ENCODE measurements at regions not wholly inside any gene's neighbourhood (a gene's known extent, or its start where the extent isn't known, plus 50 kb on each side); places are given as distances from the start of the nearest gene placed in this dataset.
A peak's percentile ranks its signal among the peaks of the same experiment; 100 is the strongest.

DNA sequence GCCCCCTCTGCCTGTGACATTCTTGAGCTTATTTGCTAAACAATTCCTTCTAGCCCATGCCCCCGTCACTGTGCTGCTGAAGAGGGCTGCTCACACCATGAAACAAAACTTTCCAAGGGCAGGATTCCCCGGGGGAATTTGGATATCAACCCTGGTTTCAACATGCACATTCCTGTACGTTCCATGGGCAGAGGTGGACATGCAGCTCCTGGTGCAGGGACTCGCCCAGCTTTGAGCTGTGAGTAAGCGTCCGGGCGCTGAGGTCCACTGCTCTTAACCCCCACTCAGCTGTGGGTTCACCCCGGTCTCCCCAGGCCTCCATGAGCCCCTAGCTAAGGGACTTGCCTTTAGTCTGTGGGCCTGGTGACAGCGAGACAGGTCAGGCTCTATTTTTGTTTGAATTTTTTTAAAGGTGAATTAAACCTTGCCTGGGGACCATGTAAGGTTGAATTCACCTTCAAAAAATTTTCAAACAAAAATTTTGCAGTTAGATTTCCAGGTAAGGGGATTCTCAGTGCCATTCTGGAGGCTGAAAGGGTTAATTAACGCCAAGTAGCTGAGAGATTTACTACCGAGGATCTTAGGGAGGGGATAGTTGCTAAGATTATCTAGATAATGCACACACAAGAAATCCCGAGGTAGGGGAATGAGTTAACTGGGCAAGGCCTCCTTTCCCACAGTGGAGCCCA, 70.3 kb upstream of the SLC22A23 start:
- TF ChIP-seq, protein P1, sequence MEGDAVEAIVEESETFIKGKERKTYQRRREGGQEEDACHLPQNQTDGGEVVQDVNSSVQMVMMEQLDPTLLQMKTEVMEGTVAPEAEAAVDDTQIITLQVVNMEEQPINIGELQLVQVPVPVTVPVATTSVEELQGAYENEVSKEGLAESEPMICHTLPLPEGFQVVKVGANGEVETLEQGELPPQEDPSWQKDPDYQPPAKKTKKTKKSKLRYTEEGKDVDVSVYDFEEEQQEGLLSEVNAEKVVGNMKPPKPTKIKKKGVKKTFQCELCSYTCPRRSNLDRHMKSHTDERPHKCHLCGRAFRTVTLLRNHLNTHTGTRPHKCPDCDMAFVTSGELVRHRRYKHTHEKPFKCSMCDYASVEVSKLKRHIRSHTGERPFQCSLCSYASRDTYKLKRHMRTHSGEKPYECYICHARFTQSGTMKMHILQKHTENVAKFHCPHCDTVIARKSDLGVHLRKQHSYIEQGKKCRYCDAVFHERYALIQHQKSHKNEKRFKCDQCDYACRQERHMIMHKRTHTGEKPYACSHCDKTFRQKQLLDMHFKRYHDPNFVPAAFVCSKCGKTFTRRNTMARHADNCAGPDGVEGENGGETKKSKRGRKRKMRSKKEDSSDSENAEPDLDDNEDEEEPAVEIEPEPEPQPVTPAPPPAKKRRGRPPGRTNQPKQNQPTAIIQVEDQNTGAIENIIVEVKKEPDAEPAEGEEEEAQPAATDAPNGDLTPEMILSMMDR (IDR thresholded peaks at IDR 0.05) = no peak
- no peak for ATAC-seq (ENCODE audit: insufficient number of reproducible peaks, low FRiP score, low read depth)
- Histone ChIP-seq H3K36me3 (no peaks in the 10 kb centered on the region), H3K27ac (no peak overlapping the region), H3K4me1 (ENCODE audit: control insufficient read depth in 1 of 2, low read depth in 2 of 2) (peaks cover 5 to 23% of the 10 kb centered on the region in 2 donors), H3K9me3 (no peaks in the 10 kb centered on the region), H3K27me3 (replicated peaks; ENCODE audit: insufficient read depth) (no peaks in the 10 kb centered on the region), H3K4me3 (no peak overlapping the region)
- DNase-seq (ENCODE audit: low spot score) = no peak

DNA sequence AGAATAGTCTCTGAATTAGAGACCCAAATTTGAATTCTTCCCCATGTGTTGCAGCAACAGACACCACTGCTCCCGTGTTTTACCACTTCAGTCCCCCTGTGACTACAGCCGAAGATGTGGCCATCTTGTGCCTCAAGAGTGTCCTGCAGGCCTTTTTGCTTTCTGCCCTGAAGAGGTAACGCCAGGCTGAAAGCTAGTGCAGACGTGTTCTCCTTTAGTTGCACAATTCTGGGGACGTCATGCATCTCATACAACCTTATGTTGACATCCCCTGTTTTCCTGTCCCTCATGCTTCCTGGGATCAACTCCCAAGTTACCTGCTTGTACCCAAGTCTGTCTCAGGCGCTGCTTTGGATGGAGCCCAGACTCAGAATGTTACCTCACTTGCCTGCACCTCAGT, 69.1 kb upstream of the SLC22A23 start:
- H3K4me3 ChIP-seq = no peak overlapping the region
- H3K27me3 ChIP-seq (replicated peaks; ENCODE audit: insufficient read depth) = no peaks in the 10 kb centered on the region
- no peak overlapping the region for H3K27ac ChIP-seq
- ATAC-seq (ENCODE audit: insufficient number of reproducible peaks, low FRiP score, low read depth) (no peak), DNase-seq (ENCODE audit: low spot score) (no peak)
- no peaks in the 10 kb centered on the region for H3K9me3 ChIP-seq
- H3K36me3 ChIP-seq = no peaks in the 10 kb centered on the region
- TF ChIP-seq, protein P1 (IDR thresholded peaks at IDR 0.05) = no peak
- peaks cover 5 to 25% of the 10 kb centered on the region in 2 donors for H3K4me1 ChIP-seq (ENCODE audit: control insufficient read depth in 1 of 2, low read depth in 2 of 2)

DNA sequence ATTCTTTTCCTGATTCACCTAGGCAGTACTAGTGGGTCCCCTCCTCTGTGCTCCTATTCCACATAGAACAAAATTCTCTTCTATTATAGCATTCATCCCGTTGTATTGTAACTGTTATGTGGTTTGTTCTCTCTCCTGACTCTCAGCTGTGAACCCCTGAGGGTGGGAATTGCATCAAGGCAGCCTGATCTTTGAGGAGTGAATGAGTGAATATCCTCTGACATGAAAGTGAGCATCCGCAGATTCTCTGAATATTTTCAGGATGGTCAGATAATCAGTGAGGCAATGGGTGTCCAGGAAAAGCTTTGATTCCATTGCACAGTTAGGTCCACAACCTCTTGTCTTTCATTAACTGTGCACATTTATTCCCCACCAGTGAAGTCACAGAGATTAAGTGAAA, 67.6 kb upstream of the SLC22A23 start:
- Histone ChIP-seq H3K27me3 (replicated peaks; ENCODE audit: insufficient read depth) (no peaks in the 10 kb centered on the region), H3K9me3 (no peaks in the 10 kb centered on the region), H3K4me3 (no peak overlapping the region), H3K36me3 (no peaks in the 10 kb centered on the region), H3K4me1 (ENCODE audit: control insufficient read depth in 1 of 2, low read depth in 2 of 2) (peaks cover 5 to 25% of the 10 kb centered on the region in 2 donors), H3K27ac (no peak overlapping the region)
- no peak for ATAC-seq (ENCODE audit: insufficient number of reproducible peaks, low FRiP score, low read depth)
- no peak for DNase-seq (ENCODE audit: low spot score)
- TF ChIP-seq, protein P1 (IDR thresholded peaks at IDR 0.05) = no peak

DNA sequence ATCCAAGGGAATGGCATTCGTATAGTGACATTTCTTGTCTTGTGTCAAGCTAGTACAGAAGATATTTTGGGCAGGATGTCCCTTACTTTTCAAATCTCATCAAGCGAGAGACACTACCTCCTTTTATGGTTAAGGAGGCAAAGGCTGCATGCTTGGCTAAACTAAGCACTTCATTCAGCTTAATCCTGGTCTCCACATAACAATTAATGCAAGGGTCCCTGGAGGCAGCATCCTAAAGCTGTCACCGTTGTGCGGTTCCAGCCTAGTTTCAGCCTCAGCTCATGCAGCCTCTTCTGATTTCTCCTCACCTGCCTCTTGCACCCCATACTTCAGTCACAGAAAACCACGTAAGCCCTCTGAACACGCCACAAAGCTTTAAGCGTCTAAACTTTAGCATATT, 67.1 kb upstream of the SLC22A23 start:
- no peak for ATAC-seq (ENCODE audit: insufficient number of reproducible peaks, low FRiP score, low read depth)
- no peaks in the 10 kb centered on the region for H3K9me3 ChIP-seq
- no peaks in the 10 kb centered on the region for H3K27me3 ChIP-seq (replicated peaks; ENCODE audit: insufficient read depth)
- no peak overlapping the region for H3K4me3 ChIP-seq
- peaks cover 5 to 25% of the 10 kb centered on the region in 2 donors for H3K4me1 ChIP-seq (ENCODE audit: control insufficient read depth in 1 of 2, low read depth in 2 of 2)
- DNase-seq (ENCODE audit: low spot score) = no peak
- no peaks in the 10 kb centered on the region for H3K36me3 ChIP-seq
- TF ChIP-seq, protein P1 (IDR thresholded peaks at IDR 0.05) = no peak
- no peak overlapping the region for H3K27ac ChIP-seq

DNA sequence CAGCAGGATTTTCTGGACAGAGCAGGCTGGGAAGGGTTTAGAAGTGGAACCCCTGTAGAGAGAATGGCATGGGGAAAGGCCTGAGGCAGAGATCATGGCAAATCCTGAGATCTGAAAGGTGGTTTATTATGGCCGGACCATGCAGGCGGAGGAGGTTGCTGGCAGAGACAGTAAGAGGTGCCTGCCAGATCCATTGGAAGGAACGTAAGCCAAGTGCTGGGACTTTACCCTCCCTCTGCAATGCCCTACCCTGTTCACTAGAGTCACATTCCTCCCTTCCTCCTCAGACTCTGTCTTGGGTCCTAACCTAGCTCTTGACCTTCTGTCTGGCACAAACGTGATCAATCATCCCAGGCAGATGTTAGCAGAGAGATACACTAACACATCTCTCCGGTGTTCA, 66.4 kb upstream of the SLC22A23 start:
- Histone ChIP-seq H3K27me3 (replicated peaks; ENCODE audit: insufficient read depth) (no peaks in the 10 kb centered on the region), H3K9me3 (no peaks in the 10 kb centered on the region), H3K4me1 (ENCODE audit: control insufficient read depth in 1 of 2, low read depth in 2 of 2) (peaks cover 5 to 25% of the 10 kb centered on the region in 2 donors), H3K36me3 (no peaks in the 10 kb centered on the region), H3K27ac (peak overlapping the region in 1 of 2 donors; percentile 22), H3K4me3 (no peak overlapping the region)
- DNase-seq (ENCODE audit: low spot score) (no peak), ATAC-seq (ENCODE audit: insufficient number of reproducible peaks, low FRiP score, low read depth) (no peak)
- TF ChIP-seq, protein P1 (IDR thresholded peaks at IDR 0.05) = no peak

Measured in thoracic aorta (tissue), 2 donors.